Activated naive CD4-positive, alpha-beta T cell treated with anti-CD3 and anti-CD28 coated beads for 36 hours (primary cell): ENCODE measurements at regions not wholly inside any gene's neighbourhood (a gene's known extent, or its start where the extent isn't known, plus 50 kb on each side); places are given as distances from the start of the nearest gene placed in this dataset.
"Not testable (repeated sequence)": the region's sequence is repeated elsewhere in the genome, so short reads cannot be mapped to it uniquely, and the experiment has no call there.

Source experiments
- CTCF ChIA-PET: fragments of 350-600 bp; sonication (Branson Sonifier 250); formaldehyde crosslinking; loops from one replicate; lab custom pipeline; 2021; ENCODE audit warnings: antibody characterized with exemption; lab: Charles Lee
- DNase-seq: peaks from one replicate; pipeline ENCODE4 v3.0.0-alpha.2; 2020
- H3K27ac Mint-ChIP-seq: one replicate; pipeline ENCODE4 v1.8.0; 2021; ENCODE audit warnings: mild to moderate bottlenecking, mixed read lengths
- H3K27me3 Mint-ChIP-seq: one replicate; pipeline ENCODE4 v1.8.0; 2021; ENCODE audit warnings: low read depth, mixed read lengths
- H3K36me3 Mint-ChIP-seq: one replicate; pipeline ENCODE4 v1.8.0; 2021; ENCODE audit warnings: low read depth, mixed read lengths
- H3K4me1 Mint-ChIP-seq: one replicate; pipeline ENCODE4 v1.8.0; 2021; ENCODE audit warnings: low read depth, mixed read lengths
- H3K4me3 Mint-ChIP-seq: one replicate; pipeline ENCODE4 v1.8.0; 2021; ENCODE audit warnings: mild to moderate bottlenecking, moderate library complexity, mixed read lengths
- H3K9me3 Mint-ChIP-seq: one replicate; pipeline ENCODE4 v1.8.0; 2021; ENCODE audit warnings: mixed read lengths
- intact Hi-C: fragments of 100-400 bp; cut with micrococcal nuclease; formaldehyde crosslinking; loops from one replicate; pipeline ENCODE4 v1.15.1; 2023

DNA sequence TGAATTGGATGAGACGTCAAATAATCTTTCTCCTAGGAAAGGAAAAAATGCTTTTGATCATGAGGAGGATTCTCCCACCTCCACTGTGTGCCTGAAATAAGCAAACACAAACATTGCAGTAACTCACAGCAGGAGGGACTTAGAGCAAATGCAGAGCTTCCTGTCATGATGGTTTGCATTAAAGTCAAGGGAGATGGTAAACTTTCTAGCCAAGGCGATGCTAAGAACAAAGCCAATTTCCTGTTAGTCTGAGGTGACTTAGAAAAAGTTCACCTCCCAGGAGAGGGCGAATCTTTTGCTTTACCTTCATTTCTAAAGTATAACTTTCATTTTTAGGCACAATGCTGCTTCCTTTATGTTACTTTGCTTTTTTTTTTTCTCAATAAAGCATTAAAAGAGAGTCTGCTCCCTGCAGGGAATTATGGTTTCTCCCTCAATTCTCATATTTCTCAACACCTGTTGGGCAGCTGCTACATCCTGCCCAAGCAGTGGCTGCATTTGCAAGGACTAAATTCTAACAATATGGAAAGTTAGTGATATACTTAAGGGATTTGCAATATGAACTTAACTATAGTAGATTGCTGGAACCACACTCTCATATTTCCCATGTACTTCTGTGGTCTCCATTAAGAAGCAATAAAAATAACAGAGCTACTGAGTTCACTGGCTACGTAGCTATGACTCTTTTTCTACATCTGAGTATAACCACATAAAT lies 175.6 kb downstream of the PCTP start:
- Mint-ChIP-seq H3K4me1 (peaks cover 7% of the 10 kb centered on the region), H3K27ac (peak overlapping the region; percentile 38), H3K9me3 (peaks cover 4% of the 10 kb centered on the region), H3K4me3 (no peak overlapping the region), H3K36me3 (no peaks in the 10 kb centered on the region), H3K27me3 (peaks cover 3% of the 10 kb centered on the region)
- intact Hi-C loops: loop anchor here (1.0 kb wide), 1 partner anchor 94 kb away; no protein-coding TSS in a partner anchor
- no peak for DNase-seq
- CTCF ChIA-PET: interaction anchor here (0.6 to 1.1 kb wide), 2 partner anchors 13 to 379 kb away, joined by 3 read pairs; no protein-coding TSS in a partner anchor

DNA sequence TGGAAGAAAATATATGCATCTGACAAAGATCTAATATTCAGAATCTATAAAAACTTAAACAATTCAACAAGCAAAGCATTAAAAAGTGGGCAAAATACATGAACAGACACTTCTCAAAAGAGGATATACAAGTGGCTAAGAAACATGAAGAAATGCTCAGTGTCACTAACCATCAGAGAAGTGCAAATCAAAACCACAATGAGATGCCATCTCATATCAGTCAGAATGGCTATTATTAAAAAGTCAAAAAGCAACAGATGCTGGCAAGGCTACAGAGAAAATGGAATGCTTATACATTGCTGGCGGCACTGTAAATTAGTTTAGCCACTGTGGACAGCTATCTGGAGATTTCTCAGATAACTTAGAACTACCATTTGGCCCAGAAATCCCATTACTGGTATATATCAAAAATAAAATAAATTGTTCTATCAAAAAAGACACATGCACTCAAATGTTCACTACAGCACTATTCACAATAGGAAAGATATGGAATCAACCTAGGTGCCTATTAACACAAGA lies 179.5 kb downstream of the PCTP start:
- Mint-ChIP-seq H3K4me1 (peaks cover 7% of the 10 kb centered on the region), H3K27me3 (peaks cover 3% of the 10 kb centered on the region), H3K4me3 (no peak overlapping the region), H3K9me3 (peaks cover 2% of the 10 kb centered on the region), H3K36me3 (no peaks in the 10 kb centered on the region), H3K27ac (no peak overlapping the region)
- CTCF ChIA-PET: no interaction called here
- DNase-seq: no peak
- intact Hi-C loops: no loop called here

GRCh38 chr17:55931446-55931845 lies 180.6 kb downstream of the PCTP start:
- Mint-ChIP-seq H3K36me3 (no peaks in the 10 kb centered on the region), H3K4me1 (peaks cover 2% of the 10 kb centered on the region), H3K27ac (no peak overlapping the region), H3K9me3 (no peaks in the 10 kb centered on the region), H3K4me3 (no peak overlapping the region), H3K27me3 (peaks cover 3% of the 10 kb centered on the region)
- CTCF ChIA-PET: no interaction called here
- intact Hi-C loops: no loop called here
- DNase-seq: no peak

- CTCF ChIA-PET: no interaction called here
Measured at GRCh38 chr17:55932973-55933372, 182.1 kb downstream of the PCTP start.

GRCh38 chr17:55939181-55939810 lies 188.4 kb downstream of the PCTP start:
- H3K27ac Mint-ChIP-seq, intact Hi-C loops, H3K4me1 Mint-ChIP-seq, H3K4me3 Mint-ChIP-seq, DNase-seq, H3K36me3 Mint-ChIP-seq: not testable (repeated sequence)
- Mint-ChIP-seq H3K27me3 (peaks cover 21% of the 10 kb centered on the region), H3K9me3 (peaks cover 19% of the 10 kb centered on the region)
- CTCF ChIA-PET: interaction anchor here (0.7 kb wide), 1 partner anchor 13 kb away, joined by 3 read pairs; no protein-coding TSS in a partner anchor

More at GRCh38 chr17:55932973-55933372, 182.1 kb downstream of the PCTP start:
- Mint-ChIP-seq H3K36me3 (no peaks in the 10 kb centered on the region), H3K4me3 (no peak overlapping the region), H3K4me1 (no peaks in the 10 kb centered on the region), H3K27me3 (peaks cover 7% of the 10 kb centered on the region), H3K27ac (no peak overlapping the region), H3K9me3 (no peaks in the 10 kb centered on the region)
- intact Hi-C loops: no loop called here
- DNase-seq: no peak

DNA sequence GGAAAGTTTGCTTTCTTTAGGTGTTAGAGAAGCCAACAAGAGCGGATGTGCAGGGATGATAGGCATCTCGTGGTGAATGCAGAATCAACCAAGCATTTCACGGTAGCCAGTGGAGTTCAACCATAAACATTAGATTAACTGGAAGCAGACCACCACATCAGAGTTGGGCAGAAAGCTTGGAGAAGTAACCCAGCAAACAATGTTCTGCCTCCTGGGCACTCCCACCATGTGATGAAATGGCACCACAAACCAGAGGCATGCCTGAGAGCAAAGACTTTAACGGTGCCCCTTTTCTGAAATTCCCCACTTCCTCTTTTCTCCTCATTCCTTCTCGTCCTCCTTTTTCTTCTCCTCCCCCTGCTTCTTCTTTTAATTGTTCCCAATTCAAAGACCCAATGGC lies 193.5 kb upstream of the ANKFN1 start:
- Mint-ChIP-seq H3K4me1 (no peaks in the 10 kb centered on the region), H3K36me3 (no peaks in the 10 kb centered on the region), H3K27me3 (peaks cover 27% of the 10 kb centered on the region), H3K4me3 (no peak overlapping the region), H3K27ac (no peak overlapping the region), H3K9me3 (no peaks in the 10 kb centered on the region)
- CTCF ChIA-PET: no interaction called here
- intact Hi-C loops: no loop called here
- no peak for DNase-seq

- intact Hi-C loops: no loop called here
- H3K9me3 Mint-ChIP-seq: no peaks in the 10 kb centered on the region
- H3K36me3 Mint-ChIP-seq: no peaks in the 10 kb centered on the region
- no peak for DNase-seq
- no peaks in the 10 kb centered on the region for H3K4me1 Mint-ChIP-seq
- no peak overlapping the region for H3K4me3 Mint-ChIP-seq
- CTCF ChIA-PET: no interaction called here
- H3K27me3 Mint-ChIP-seq: peaks cover 27% of the 10 kb centered on the region
- no peak overlapping the region for H3K27ac Mint-ChIP-seq
Measured at GRCh38 chr17:55961386-55961785, 191.9 kb upstream of the ANKFN1 start.

DNA sequence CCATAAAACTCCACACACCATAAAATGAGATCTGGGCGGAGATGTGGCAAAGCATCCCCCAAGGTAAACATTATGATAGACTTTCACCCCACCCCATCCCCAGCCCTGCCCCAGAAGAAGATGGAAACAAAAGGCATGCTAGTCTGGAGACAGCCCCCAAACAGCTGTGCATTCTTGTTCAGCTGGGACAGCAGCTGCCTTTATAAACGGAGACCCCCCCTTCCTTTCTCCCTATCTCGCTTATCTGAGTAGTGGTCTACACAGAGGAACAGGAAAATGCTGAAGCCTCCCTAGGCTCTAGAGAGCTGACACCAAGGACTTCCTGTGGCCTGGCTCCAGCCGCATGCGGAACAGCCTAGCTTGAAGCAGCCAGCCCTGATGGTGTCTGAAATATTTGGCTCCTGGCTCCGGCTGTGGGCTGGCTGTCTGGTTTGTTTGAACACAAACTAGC lies 190.3 kb upstream of the ANKFN1 start:
- Mint-ChIP-seq H3K27ac (no peak overlapping the region), H3K9me3 (no peaks in the 10 kb centered on the region), H3K27me3 (peaks cover 21% of the 10 kb centered on the region), H3K36me3 (no peaks in the 10 kb centered on the region), H3K4me1 (no peaks in the 10 kb centered on the region), H3K4me3 (no peak overlapping the region)
- CTCF ChIA-PET: no interaction called here
- no peak for DNase-seq
- intact Hi-C loops: no loop called here

GRCh38 chr17:55964191-55964590 lies 189.1 kb upstream of the ANKFN1 start:
- Mint-ChIP-seq H3K27me3 (peaks cover 13% of the 10 kb centered on the region), H3K9me3 (no peaks in the 10 kb centered on the region), H3K4me3 (no peak overlapping the region), H3K4me1 (no peaks in the 10 kb centered on the region), H3K36me3 (no peaks in the 10 kb centered on the region), H3K27ac (no peak overlapping the region)
- intact Hi-C loops: no loop called here
- no peak for DNase-seq
- CTCF ChIA-PET: interaction anchor here (0.6 kb wide), 1 partner anchor 268 kb away, joined by 3 read pairs; no protein-coding TSS in a partner anchor

- no peaks in the 10 kb centered on the region for H3K9me3 Mint-ChIP-seq
- CTCF ChIA-PET: no interaction called here
Measured at GRCh38 chr17:55965051-55965450, 188.2 kb upstream of the ANKFN1 start.

GRCh38 chr17:55969562-55970324 lies 183.5 kb upstream of the ANKFN1 start:
- H3K4me1 Mint-ChIP-seq: no peaks in the 10 kb centered on the region
- CTCF ChIA-PET: no interaction called here
- H3K27me3 Mint-ChIP-seq: peaks cover 12% of the 10 kb centered on the region
- no peak for DNase-seq
- no peak overlapping the region for H3K27ac Mint-ChIP-seq
- no peak overlapping the region for H3K4me3 Mint-ChIP-seq
- no peaks in the 10 kb centered on the region for H3K9me3 Mint-ChIP-seq
- intact Hi-C loops: no loop called here
- no peaks in the 10 kb centered on the region for H3K36me3 Mint-ChIP-seq

More at GRCh38 chr17:55965051-55965450, 188.2 kb upstream of the ANKFN1 start:
- intact Hi-C loops: no loop called here
- Mint-ChIP-seq H3K36me3 (no peaks in the 10 kb centered on the region), H3K4me1 (no peaks in the 10 kb centered on the region), H3K4me3 (no peak overlapping the region), H3K27ac (no peak overlapping the region), H3K27me3 (peaks cover 13% of the 10 kb centered on the region)
- no peak for DNase-seq

- no peak overlapping the region for H3K4me3 Mint-ChIP-seq
- no peaks in the 10 kb centered on the region for H3K27me3 Mint-ChIP-seq
- no peak for DNase-seq
- intact Hi-C loops: no loop called here
- H3K27ac Mint-ChIP-seq: no peak overlapping the region
- H3K4me1 Mint-ChIP-seq: no peaks in the 10 kb centered on the region
- CTCF ChIA-PET: no interaction called here
- H3K9me3 Mint-ChIP-seq: no peaks in the 10 kb centered on the region
- no peaks in the 10 kb centered on the region for H3K36me3 Mint-ChIP-seq
Measured at GRCh38 chr17:55978578-55978977, 174.7 kb upstream of the ANKFN1 start.
